Trophoblast cell (in vitro differentiated cells and primary cell): ENCODE measurements at regions not wholly inside any gene's neighbourhood (a gene's known extent, or its start where the extent isn't known, plus 50 kb on each side); places are given as distances from the start of the nearest gene placed in this dataset.

ENCODE experiments used
- DNase-seq, 2 donors: peaks; one replicate each; pipeline ENCODE4 v3.0.0-alpha.2; 2016
- H2AFZ ChIP-seq: 2 replicates; pipeline ENCODE4 v1.6.1; 2013; ENCODE audit warnings: low read length, moderate library complexity, mild to moderate bottlenecking; ENCODE audit not compliant: insufficient read depth, poor library complexity
- H2AK5ac ChIP-seq: 2 replicates; pipeline ENCODE4 v1.6.1; 2013; ENCODE audit warnings: mild to moderate bottlenecking, low read length
- H2BK120ac ChIP-seq: 2 replicates; pipeline ENCODE4 v1.6.1; 2013; ENCODE audit warnings: low read length, mild to moderate bottlenecking, moderate library complexity; ENCODE audit not compliant: insufficient read depth, poor library complexity
- H2BK12ac ChIP-seq: 2 replicates; pipeline ENCODE4 v1.6.1; 2013; ENCODE audit warnings: mild to moderate bottlenecking, low read length, moderate library complexity
- H2BK5ac ChIP-seq: 2 replicates; pipeline ENCODE4 v1.6.1; 2013; ENCODE audit warnings: low read length, low read depth, moderate library complexity, mild to moderate bottlenecking; ENCODE audit not compliant: poor library complexity
- H3K14ac ChIP-seq: 2 replicates; pipeline ENCODE4 v1.6.1; 2013; ENCODE audit warnings: mild to moderate bottlenecking, low read length
- H3K18ac ChIP-seq: 2 replicates; pipeline ENCODE4 v1.6.1; 2013; ENCODE audit warnings: mild to moderate bottlenecking, low read length
- H3K23ac ChIP-seq: 2 replicates; pipeline ENCODE4 v1.6.1; 2013; ENCODE audit warnings: low read length
- H3K27ac ChIP-seq: 2 replicates; pipeline ENCODE4 v1.5.1; 2013; ENCODE audit warnings: low read depth, mild to moderate bottlenecking, inconsistent platforms, low read length, moderate library complexity
- H3K27me3 ChIP-seq: 2 replicates; pipeline ENCODE4 v1.6.1; 2013; ENCODE audit warnings: inconsistent platforms, mild to moderate bottlenecking, low read length, moderate library complexity; ENCODE audit not compliant: insufficient read depth
- H3K36me3 ChIP-seq, 2 experiments: 1 replicate in 1 of 2; 2 replicates in 1 of 2; pipeline ENCODE4 v1.6.1; 2013; ENCODE audit warnings: low read length in 2 of 2, mild to moderate bottlenecking in 2 of 2, moderate library complexity in 1 of 2; ENCODE audit not compliant: insufficient read depth in 2 of 2, control insufficient read depth in 1 of 2
- H3K4ac ChIP-seq: 2 replicates; pipeline ENCODE4 v1.6.1; 2013; ENCODE audit warnings: low read depth, mild to moderate bottlenecking, low read length, moderate library complexity
- H3K4me1 ChIP-seq, 2 experiments: 1 replicate in 1 of 2; 2 replicates in 1 of 2; pipeline ENCODE4 v1.6.1; 2013; ENCODE audit warnings: low read length in 2 of 2, mild to moderate bottlenecking in 2 of 2, moderate library complexity in 1 of 2; ENCODE audit not compliant: insufficient read depth in 2 of 2, control insufficient read depth in 1 of 2
- H3K4me2 ChIP-seq: 2 replicates; pipeline ENCODE4 v1.6.1; 2013; ENCODE audit warnings: inconsistent platforms, mild to moderate bottlenecking, low read length, moderate library complexity
- H3K4me3 ChIP-seq: 2 replicates; pipeline ENCODE4 v1.5.1; 2013; ENCODE audit warnings: mild to moderate bottlenecking, low read depth, low read length, inconsistent platforms
- H3K79me1 ChIP-seq: one replicate; pipeline ENCODE4 v1.6.1; 2013; ENCODE audit warnings: low read length
- H3K79me2 ChIP-seq: 2 replicates; pipeline ENCODE4 v1.6.1; 2013; ENCODE audit warnings: low read length, mild to moderate bottlenecking; ENCODE audit not compliant: control insufficient read depth, insufficient read depth, poor library complexity
- H3K9ac ChIP-seq: 2 replicates; pipeline ENCODE4 v1.6.1; 2013; ENCODE audit warnings: mild to moderate bottlenecking, low read length
- H3K9me3 ChIP-seq: 2 replicates; pipeline ENCODE4 v1.6.1; 2013; ENCODE audit warnings: low read depth, mild to moderate bottlenecking, control low read depth, inconsistent platforms, low read length; ENCODE audit not compliant: insufficient read depth
- H4K12ac ChIP-seq: 2 replicates; pipeline ENCODE4 v1.6.1; 2013; ENCODE audit warnings: low read depth, mild to moderate bottlenecking, low read length, moderate library complexity
- H4K8ac ChIP-seq: 2 replicates; pipeline ENCODE4 v1.6.1; 2013; ENCODE audit warnings: low read depth, mild to moderate bottlenecking, low read length, moderate library complexity
- H4K91ac ChIP-seq: one replicate; pipeline ENCODE4 v1.6.1; 2013; ENCODE audit warnings: low read depth, mild to moderate bottlenecking, low read length, moderate library complexity
- WGBS: extraction: QIAGEN DNeasy Blood & Tissue Kit; methylation state at CpG from one replicate; pipeline ENCODE4 v1.1.7; 2013; ENCODE audit warnings: missing lambda C conversion rate; ENCODE audit not compliant: insufficient read length, insufficient coverage; ENCODE audit errors: extremely low coverage; 5-methylcytosine and 5-hydroxymethylcytosine counted together

- DNase-seq = no peak
- Histone ChIP-seq H3K79me2 (no peaks in the 10 kb centered on the region), H3K9ac (no peak overlapping the region), H3K23ac (no peak overlapping the region), H3K4me3 (no peak overlapping the region), H3K36me3 (no peaks in the 10 kb centered on the region), H3K9me3 (no peaks in the 10 kb centered on the region), H3K79me1 (no peaks in the 10 kb centered on the region), H3K18ac (no peak overlapping the region), H3K4me1 (no peaks in the 10 kb centered on the region), H4K8ac (no peak overlapping the region), H3K27me3 (no peaks in the 10 kb centered on the region), H3K27ac (no peak overlapping the region), H2BK5ac (no peak overlapping the region), H2AFZ (no peak overlapping the region), H2AK5ac (no peak overlapping the region), H4K12ac (no peak overlapping the region), H2BK12ac (no peak overlapping the region), H2BK120ac (no peak overlapping the region), H3K4me2 (no peak overlapping the region), H3K4ac (no peak overlapping the region), H4K91ac (no peak overlapping the region), H3K14ac (no peak overlapping the region)
- no CpG with 5 or more reads among the region's 6 CpGs for WGBS
These were observed 80.1 kb downstream of the RBM43 start for GRCh38 chr2:151181524-151181923.

- DNase-seq = no peak
- Histone ChIP-seq H2AK5ac (no peak overlapping the region), H3K4me2 (no peak overlapping the region), H3K14ac (no peak overlapping the region), H2BK12ac (no peak overlapping the region), H2BK5ac (no peak overlapping the region), H3K36me3 (no peaks in the 10 kb centered on the region), H3K79me2 (no peaks in the 10 kb centered on the region), H3K23ac (no peak overlapping the region), H3K9me3 (no peaks in the 10 kb centered on the region), H3K4me1 (no peaks in the 10 kb centered on the region), H4K8ac (no peak overlapping the region), H3K79me1 (no peaks in the 10 kb centered on the region), H3K4ac (no peak overlapping the region), H3K27ac (no peak overlapping the region), H3K18ac (no peak overlapping the region), H3K27me3 (no peaks in the 10 kb centered on the region), H4K12ac (no peak overlapping the region), H2BK120ac (no peak overlapping the region), H4K91ac (no peak overlapping the region), H2AFZ (no peak overlapping the region), H3K9ac (no peak overlapping the region), H3K4me3 (no peak overlapping the region)
- WGBS = no CpG with 5 or more reads among the region's 3 CpGs
These were observed 81.5 kb downstream of the RBM43 start for GRCh38 chr2:151180123-151180522.

GRCh38 chr2:151178207-151178606, 83.5 kb downstream of the RBM43 start:
- no peaks in the 10 kb centered on the region for H3K27me3 ChIP-seq
- H2BK120ac ChIP-seq = no peak overlapping the region
- no peaks in the 10 kb centered on the region for H3K36me3 ChIP-seq
- no peak overlapping the region for H4K91ac ChIP-seq
- no CpG with 5 or more reads among the region's 5 CpGs for WGBS
- H3K9ac ChIP-seq = no peak overlapping the region
- H2AK5ac ChIP-seq = no peak overlapping the region
- no peak overlapping the region for H3K27ac ChIP-seq
- no peak overlapping the region for H2AFZ ChIP-seq
- no peak overlapping the region for H3K14ac ChIP-seq
- no peaks in the 10 kb centered on the region for H3K4me1 ChIP-seq
- no peaks in the 10 kb centered on the region for H3K79me2 ChIP-seq
- H2BK12ac ChIP-seq = no peak overlapping the region
- H4K12ac ChIP-seq = no peak overlapping the region
- no peak overlapping the region for H3K18ac ChIP-seq
- H4K8ac ChIP-seq = no peak overlapping the region
- no peaks in the 10 kb centered on the region for H3K79me1 ChIP-seq
- H3K4me3 ChIP-seq = no peak overlapping the region
- no peak overlapping the region for H3K4me2 ChIP-seq
- H2BK5ac ChIP-seq = no peak overlapping the region
- no peak overlapping the region for H3K4ac ChIP-seq
- no peaks in the 10 kb centered on the region for H3K9me3 ChIP-seq
- no peak overlapping the region for H3K23ac ChIP-seq
- DNase-seq = no peak

GRCh38 chr2:151177756-151178155, 83.9 kb downstream of the RBM43 start:
- H4K12ac ChIP-seq = no peak overlapping the region
- H3K36me3 ChIP-seq = no peaks in the 10 kb centered on the region
- H3K14ac ChIP-seq = no peak overlapping the region
- WGBS = no CpG with 5 or more reads among the region's 4 CpGs
- H3K79me1 ChIP-seq = no peaks in the 10 kb centered on the region
- H3K4ac ChIP-seq = no peak overlapping the region
- H2AK5ac ChIP-seq = no peak overlapping the region
- no peak overlapping the region for H2AFZ ChIP-seq
- H4K91ac ChIP-seq = no peak overlapping the region
- no peak overlapping the region for H3K9ac ChIP-seq
- H3K4me2 ChIP-seq = no peak overlapping the region
- no peak overlapping the region for H3K23ac ChIP-seq
- no peak overlapping the region for H3K4me3 ChIP-seq
- H3K18ac ChIP-seq = no peak overlapping the region
- no peak overlapping the region for H2BK12ac ChIP-seq
- H2BK120ac ChIP-seq = no peak overlapping the region
- no peak overlapping the region for H2BK5ac ChIP-seq
- no peak overlapping the region for H3K27ac ChIP-seq
- H3K4me1 ChIP-seq = no peaks in the 10 kb centered on the region
- H3K9me3 ChIP-seq = no peaks in the 10 kb centered on the region
- DNase-seq = no peak
- H3K79me2 ChIP-seq = no peaks in the 10 kb centered on the region
- no peaks in the 10 kb centered on the region for H3K27me3 ChIP-seq
- no peak overlapping the region for H4K8ac ChIP-seq
